ENCODE measurements at regions not wholly inside any gene's neighbourhood (a gene's known extent, or its start where the extent isn't known, plus 50 kb on each side); places are given as distances from the start of the nearest gene placed in this dataset.

DNA sequence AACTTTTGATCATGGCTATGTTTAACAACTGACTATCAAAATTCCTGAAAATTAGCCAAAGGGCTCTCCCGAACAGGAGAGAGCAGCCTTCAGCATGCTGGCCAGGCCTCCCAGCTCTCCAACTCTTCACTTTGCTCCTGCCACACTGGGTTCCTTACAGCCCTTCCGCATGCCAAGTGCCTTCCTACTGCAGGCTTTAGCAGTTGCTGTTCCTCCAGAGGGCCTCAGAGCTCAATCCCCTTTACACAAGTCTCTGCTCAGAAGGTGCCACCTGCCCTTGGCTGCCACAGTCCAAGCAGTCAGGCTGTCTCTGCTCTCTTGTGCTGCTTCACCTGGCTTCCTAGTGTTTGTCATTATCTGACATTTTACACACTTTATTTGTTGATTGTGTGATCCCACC is 553.1 kb upstream of the PPP2R3A start:
- TF ChIP-seq, protein P1, sequence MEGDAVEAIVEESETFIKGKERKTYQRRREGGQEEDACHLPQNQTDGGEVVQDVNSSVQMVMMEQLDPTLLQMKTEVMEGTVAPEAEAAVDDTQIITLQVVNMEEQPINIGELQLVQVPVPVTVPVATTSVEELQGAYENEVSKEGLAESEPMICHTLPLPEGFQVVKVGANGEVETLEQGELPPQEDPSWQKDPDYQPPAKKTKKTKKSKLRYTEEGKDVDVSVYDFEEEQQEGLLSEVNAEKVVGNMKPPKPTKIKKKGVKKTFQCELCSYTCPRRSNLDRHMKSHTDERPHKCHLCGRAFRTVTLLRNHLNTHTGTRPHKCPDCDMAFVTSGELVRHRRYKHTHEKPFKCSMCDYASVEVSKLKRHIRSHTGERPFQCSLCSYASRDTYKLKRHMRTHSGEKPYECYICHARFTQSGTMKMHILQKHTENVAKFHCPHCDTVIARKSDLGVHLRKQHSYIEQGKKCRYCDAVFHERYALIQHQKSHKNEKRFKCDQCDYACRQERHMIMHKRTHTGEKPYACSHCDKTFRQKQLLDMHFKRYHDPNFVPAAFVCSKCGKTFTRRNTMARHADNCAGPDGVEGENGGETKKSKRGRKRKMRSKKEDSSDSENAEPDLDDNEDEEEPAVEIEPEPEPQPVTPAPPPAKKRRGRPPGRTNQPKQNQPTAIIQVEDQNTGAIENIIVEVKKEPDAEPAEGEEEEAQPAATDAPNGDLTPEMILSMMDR (IDR thresholded peaks at IDR 0.05; ENCODE audit: borderline replicate concordance, extremely low read depth, low read length, poor library complexity, severe bottlenecking) = no peak
- no peak for TF ChIP-seq EZH2 (IDR thresholded peaks at IDR 0.05; ENCODE audit: borderline replicate concordance, low read depth, low read length, severe bottlenecking)

Data from DND-41 (cell line).